Sigmoid colon (tissue), 3 donors: ENCODE measurements at regions not wholly inside any gene's neighbourhood (a gene's known extent, or its start where the extent isn't known, plus 50 kb on each side); places are given as distances from the start of the nearest gene placed in this dataset.

Experiments
- CTCF ChIP-seq, 4 experiments: fragments of 450-650 bp in 3 of 4; fragments of 200-600 bp in 1 of 4; IDR thresholded peaks; one replicate each; pipeline ENCODE4 v1.5.1; 2016 to 2019; ENCODE audit warnings: antibody characterized with exemption in 4 of 4, mild to moderate bottlenecking in 3 of 4, moderate library complexity in 2 of 4
- POLR2A ChIP-seq, 2 donors: fragments of 450-650 bp; IDR thresholded peaks; one replicate each; pipeline ENCODE4 v1.6.1; 2016; ENCODE audit warnings: antibody characterized with exemption in 2 of 2, mild to moderate bottlenecking in 2 of 2, moderate library complexity in 2 of 2

DNA sequence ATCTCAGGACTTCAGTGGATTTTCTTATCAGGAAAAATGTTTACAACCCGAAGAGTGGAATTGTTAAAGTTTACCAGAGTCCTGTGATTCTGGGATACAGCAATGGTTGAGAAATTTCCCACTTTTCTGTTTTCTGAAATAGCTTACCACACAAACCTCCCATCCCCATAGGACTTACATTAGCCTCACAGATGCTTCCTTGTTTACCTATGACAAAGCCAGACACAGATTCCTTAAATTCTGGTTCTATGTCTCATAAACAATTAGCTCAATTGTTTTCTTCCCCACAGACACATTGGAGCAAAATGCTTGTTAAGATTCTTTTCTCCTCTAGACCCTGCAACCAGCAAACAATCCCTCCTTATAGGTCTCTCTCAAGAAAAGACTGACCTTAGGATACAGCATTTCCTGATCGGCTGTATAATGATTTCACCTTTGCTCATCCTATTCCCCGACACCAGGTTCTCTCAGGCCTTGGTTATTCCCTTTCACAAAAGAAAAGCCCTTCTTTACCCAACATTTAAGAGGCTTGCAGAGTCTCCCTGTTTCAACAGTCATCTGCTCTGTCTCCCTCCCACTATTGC, 886.2 kb downstream of the ARAP2 start:
- TF ChIP-seq POLR2A (IDR thresholded peaks at IDR 0.05) (no peak), CTCF (IDR thresholded peaks at IDR 0.05) (no peak)
